GM18502 (cell line): ENCODE measurements at regions not wholly inside any gene's neighbourhood (a gene's known extent, or its start where the extent isn't known, plus 50 kb on each side); places are given as distances from the start of the nearest gene placed in this dataset.
"Not testable (repeated sequence)": the region's sequence is repeated elsewhere in the genome, so short reads cannot be mapped to it uniquely, and the experiment has no call there.

Experiments
- ATAC-seq: cut with Tn5 transposase; IDR thresholded peaks from one replicate; pipeline ENCODE4 v1.9.1; 2021; ENCODE audit warnings: mild to moderate bottlenecking; ENCODE audit not compliant: unreplicated experiment, poor library complexity

GRCh38 chr15:70602834-70603560 lies 160.4 kb downstream of the UACA start:
- ATAC-seq: no peak

DNA sequence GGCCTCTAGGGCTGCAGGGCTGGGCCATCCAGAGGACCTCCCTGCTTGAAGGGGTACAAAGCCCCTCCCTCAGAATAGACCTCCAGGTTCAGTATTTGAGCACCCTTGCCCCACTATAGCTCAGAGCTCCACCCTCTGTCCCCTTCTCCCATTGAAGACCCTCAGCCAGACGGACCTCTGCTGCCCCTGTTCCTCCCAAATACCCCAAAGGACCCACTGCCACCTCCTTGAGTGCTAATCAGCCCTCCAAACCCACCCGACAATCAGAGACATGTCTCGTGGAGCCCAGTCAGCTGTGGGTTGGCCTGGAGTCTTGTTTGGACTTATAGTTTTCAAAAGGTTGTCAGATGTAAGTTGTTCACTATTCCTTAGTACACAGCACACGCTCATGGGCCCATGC lies 161.1 kb downstream of the UACA start:
- ATAC-seq: no peak

DNA sequence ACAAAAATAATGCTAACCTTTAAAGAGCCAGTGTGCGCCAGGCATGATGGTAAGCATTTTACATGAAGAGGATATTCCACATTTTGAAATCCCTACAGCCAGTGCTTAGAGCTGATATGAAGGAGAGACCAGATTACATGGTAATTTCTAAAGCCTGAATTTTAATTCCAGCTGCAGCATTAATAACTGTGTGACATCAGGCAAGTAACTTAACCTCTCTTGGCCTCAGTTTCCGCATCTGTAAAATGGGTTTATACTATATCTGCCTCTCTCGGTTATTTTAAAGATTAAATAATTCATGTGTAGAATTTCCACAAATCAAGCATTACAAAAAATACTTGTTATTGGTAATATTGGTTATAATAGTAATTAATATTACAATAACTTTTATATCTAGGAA lies 165.4 kb downstream of the UACA start:
- no peak for ATAC-seq

- ATAC-seq: no peak
Observed at GRCh38 chr15:70597056-70597603, 166.2 kb downstream of the UACA start.

DNA sequence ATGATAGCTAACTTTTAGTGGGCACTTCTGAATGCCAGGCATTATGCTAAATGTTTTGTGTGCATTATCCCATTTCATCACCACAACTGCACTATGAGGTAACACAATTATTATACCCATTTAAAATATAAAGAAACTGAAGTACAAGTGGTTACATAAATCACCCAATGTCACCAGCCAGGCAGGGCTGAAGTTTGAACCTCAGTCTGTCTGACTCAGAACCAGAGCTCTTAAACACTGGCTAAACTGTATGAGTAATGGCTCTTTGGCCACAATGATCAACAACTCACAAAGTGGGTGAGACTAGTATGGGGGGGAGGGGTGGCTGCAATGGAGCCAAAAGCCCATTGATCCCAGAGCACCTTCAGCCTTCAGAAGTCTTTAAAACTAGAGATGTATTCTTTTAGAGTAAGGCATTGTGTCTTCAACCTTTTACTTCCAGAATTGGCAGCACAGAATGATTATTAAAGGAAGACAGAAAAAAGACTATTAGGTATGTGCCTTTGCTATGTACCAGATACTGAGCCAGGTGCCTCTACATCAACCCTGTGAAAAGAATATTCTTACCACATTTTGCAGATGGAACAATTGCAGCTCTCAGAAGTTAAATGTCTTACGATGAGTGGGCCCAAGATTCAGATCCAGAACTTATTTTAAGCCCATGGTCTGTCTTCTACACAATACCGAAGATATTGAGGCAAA lies 166.9 kb downstream of the UACA start:
- no peak for ATAC-seq

DNA sequence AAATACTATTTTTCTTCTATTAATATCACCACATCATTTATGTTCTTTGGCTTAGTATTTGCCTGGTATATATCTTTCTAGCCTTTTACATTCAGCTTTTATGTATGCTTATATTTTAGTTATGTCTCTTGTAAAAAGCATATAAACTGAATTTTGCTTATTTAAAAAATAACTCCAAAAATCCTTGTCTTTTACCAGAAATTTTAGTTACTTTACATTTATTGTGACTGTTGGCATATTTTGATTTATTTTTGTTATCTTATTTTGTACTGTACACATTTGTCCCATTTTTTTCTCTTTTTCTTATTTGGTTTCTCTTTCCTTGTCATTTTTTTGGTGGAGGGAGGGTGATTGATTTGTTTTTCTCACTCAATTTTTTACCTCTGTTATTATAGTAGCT lies 169.6 kb downstream of the UACA start:
- no peak for ATAC-seq

- ATAC-seq: no peak
Observed at GRCh38 chr15:70589728-70590127, 173.6 kb downstream of the UACA start.

DNA sequence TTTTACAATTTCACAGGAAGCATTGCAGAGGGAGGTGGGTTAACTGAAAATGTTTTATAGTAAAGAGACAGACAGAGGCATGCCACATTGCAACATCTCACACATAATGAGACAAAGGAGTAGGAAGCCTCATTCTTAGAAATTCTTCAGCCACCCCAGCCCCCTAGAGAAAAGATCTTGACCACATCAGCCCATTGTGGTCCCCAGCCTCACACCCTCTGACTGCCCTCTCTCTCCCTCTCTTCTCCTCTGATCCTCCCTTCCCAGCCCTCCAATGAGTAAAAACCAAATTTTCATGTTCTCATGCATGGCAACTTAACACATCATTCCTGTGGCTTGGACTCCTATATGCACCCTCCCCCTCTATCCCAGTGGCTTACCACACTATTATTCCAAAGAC lies 174.1 kb downstream of the UACA start:
- ATAC-seq: no peak

DNA sequence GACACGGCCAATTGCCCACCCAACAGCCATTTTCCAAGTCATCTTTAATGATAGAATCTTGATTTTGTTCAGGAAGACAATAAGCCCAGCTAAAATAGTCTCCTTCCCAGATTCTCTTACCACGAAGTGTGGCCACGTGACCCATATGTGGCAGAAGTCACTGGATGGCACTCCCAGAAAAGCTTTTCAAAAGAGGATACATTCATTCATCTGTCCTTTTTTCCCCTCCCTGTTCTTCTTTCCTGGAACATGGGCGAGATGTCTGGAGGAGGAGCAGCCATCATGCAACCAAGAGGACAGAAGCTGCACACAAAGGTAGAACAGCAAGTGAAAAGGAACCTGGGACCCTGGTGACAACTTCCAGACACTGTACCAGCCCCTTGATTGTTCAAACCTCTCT lies 174.7 kb downstream of the UACA start:
- ATAC-seq: no peak

DNA sequence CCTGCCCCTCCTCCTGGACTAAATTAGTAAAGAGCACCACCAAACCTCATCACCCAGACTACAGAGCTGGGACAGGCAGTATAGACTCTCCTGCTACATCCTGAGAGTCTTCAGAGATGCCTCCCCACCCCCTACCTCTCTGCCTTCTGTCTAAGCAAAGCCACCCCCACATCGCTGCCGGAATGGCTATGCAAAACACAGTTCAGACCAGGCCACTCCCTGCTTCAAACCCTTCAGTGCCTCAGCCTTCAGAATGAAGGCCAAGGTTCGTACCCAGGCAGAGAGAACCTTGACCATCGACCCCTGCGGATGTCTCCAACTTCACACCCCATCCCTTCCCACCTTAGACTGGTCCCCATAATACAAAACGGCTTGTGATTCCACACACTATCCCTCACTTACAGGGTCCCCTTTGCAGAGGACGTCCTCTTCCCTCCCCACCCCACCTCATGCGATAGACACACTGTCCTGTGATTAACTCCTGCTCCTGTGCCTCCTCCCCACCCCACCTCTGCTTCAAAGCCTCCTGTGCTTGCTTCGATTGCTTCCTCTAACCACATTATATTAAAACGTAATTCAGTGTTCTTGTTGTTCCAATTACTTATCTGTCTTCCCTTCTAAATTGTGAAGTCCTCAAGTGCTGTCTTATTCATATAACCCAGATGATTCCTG lies 175.3 kb downstream of the UACA start:
- ATAC-seq: no peak

GRCh38 chr15:70587012-70587634 lies 176.2 kb downstream of the UACA start:
- not testable (repeated sequence) for ATAC-seq

GRCh38 chr15:70586241-70586640 lies 177.1 kb downstream of the UACA start:
- no peak for ATAC-seq

DNA sequence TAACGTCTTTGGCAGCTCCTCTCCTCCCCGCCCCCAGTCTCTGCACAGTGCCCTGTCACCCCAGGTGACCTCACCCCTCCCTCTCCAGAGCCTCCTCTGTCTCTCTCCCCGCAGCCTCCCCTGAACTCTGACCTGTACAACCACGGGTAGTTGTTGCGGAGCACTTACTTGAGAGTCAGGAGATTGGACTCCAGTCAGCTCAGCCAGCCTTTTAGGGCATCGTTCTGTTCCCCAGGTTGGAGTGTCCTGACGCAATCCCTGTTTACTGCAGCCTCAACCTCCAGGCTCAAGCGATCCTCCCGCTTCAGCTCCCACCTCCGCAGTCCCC lies 177.7 kb downstream of the UACA start:
- no peak for ATAC-seq

DNA sequence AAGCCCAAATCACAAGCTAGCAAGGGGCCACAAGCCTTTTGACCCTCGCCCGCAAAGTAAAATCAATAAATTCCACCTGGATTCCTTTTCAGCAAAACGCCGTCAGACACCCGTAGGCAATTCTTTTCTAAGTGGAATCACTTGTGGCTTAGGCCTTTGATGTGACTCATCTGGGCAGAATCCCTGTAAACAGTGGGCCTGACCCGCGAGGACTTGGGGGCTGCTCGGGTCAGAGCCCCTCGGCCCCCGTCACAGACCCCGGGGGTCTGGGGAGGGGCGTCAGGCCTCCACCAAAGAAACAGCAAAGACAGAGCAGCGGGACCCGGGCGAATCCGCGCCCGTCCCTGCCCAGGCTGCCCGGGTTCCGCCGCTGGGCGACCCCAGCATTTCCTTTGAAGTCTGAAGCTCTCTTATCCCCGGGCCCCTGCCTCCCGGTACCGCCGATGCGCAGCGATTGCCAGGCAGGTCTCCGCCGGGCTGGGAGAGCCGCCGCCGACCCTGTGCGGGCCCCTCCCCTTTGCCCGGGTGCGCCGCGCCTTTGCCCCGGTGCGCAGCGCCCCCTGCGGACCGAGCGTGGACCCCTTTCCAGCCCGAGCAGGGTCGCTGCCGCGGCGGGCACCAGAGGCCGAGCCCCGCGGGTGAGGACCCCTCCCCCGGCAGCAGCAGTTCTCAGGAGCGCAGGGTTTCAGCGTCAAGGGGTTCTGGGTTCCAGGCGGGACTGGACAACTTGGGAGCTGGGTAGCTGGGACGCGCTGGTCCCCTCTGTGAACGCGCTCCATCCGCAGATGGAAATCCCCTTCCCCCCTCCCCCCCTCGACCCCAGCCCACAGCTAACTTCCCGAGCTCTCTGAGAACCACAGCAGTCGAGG lies 178.3 kb downstream of the UACA start:
- no peak for ATAC-seq

- ATAC-seq: no peak
Observed at GRCh38 chr15:70584441-70584837, 178.9 kb downstream of the UACA start.

- no peak for ATAC-seq
Observed at GRCh38 chr15:70583006-70583405, 180.4 kb downstream of the UACA start.

GRCh38 chr15:70582143-70582945 lies 181.0 kb downstream of the UACA start:
- no peak for ATAC-seq

- no peak for ATAC-seq
Observed at GRCh38 chr15:70580958-70581357, 182.4 kb downstream of the UACA start.

DNA sequence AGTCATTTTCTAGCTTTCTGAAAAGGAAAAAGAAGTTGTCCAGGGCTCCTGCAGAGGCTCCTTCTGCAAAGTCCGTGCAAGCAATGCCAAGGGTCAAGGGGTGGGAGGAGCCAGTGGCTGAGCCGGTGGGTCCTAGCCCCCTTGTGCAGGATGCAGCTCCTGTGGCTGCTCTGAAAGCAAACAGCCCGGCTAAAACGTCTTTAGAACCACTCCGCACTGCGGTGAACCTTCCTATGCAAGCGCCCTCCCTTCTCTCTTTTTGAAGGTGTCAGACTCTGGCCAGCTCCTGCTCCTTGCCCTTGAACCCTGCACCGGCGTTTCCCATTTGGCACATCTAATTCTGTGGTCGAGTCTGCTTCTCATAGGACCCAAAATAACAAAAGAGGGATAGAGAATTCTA lies 183.1 kb downstream of the UACA start:
- ATAC-seq: no peak
